ENCODE measurements at regions not wholly inside any gene's neighbourhood (a gene's known extent, or its start where the extent isn't known, plus 50 kb on each side); places are given as distances from the start of the nearest gene placed in this dataset.

DNA sequence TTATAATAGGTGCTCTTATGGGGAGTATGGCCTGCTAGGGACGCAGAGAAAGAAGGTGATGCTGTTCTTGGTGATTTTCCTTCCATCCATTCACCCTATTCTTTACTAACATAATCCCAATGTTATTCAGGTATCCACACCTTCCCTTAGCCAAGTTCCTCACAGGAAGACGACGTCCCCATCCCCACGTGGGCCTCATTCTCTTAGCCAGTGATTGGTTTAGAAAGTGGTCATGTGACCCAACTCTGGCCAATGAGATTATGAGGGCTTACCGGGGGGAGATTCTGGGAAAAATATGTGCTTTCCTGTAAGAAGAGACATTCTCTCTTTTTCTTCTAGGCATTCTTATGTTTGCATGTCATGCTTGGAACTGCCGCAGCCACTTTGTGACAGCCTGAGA lies 474.7 kb downstream of the HAPSTR1 start:
- intact Hi-C loops (cut with DNase I; ENCODE audit: low total_unique reads): no loop called here
- DNase-seq (ENCODE audit: low spot score in 2 of 2): no peak
- Histone ChIP-seq H3K36me3 (no peaks in the 10 kb centered on the region), H3K4me1 (no peaks in the 10 kb centered on the region), H3K27me3 (no peaks in the 10 kb centered on the region), H3K9me3 (no peaks in the 10 kb centered on the region), H3K4me3 (no peak overlapping the region), H3K27ac (no peak overlapping the region)
- TF ChIP-seq POLR2A (IDR thresholded peaks at IDR 0.05) (no peak), POLR2AphosphoS5 (IDR thresholded peaks at IDR 0.05) (no peak)
- TF ChIP-seq, protein P1, sequence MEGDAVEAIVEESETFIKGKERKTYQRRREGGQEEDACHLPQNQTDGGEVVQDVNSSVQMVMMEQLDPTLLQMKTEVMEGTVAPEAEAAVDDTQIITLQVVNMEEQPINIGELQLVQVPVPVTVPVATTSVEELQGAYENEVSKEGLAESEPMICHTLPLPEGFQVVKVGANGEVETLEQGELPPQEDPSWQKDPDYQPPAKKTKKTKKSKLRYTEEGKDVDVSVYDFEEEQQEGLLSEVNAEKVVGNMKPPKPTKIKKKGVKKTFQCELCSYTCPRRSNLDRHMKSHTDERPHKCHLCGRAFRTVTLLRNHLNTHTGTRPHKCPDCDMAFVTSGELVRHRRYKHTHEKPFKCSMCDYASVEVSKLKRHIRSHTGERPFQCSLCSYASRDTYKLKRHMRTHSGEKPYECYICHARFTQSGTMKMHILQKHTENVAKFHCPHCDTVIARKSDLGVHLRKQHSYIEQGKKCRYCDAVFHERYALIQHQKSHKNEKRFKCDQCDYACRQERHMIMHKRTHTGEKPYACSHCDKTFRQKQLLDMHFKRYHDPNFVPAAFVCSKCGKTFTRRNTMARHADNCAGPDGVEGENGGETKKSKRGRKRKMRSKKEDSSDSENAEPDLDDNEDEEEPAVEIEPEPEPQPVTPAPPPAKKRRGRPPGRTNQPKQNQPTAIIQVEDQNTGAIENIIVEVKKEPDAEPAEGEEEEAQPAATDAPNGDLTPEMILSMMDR (IDR thresholded peaks at IDR 0.05): no peak

DNA sequence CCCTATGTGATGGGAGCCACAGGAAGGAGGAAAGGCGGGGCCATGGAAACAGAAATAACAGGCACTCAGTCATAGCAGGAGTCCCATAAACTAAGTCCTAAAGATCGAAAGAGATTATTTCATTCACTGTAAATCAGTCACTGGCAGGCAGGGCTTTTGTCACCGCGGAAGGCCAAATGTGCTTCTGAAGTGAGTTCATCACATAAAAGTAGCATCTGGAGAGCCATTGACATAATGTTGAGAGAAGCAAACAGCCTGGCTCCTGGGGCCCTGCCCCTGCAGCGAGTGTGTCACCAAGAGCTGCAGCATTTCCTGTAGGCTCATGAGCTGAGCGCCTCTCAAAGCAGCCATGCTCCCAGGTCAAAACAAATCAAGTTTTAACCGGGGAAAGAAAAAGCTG lies 476.2 kb downstream of the HAPSTR1 start:
- no peak for DNase-seq (ENCODE audit: low spot score in 2 of 2)
- Histone ChIP-seq H3K9me3 (no peaks in the 10 kb centered on the region), H3K4me1 (no peaks in the 10 kb centered on the region), H3K27me3 (no peaks in the 10 kb centered on the region), H3K36me3 (no peaks in the 10 kb centered on the region), H3K27ac (no peak overlapping the region), H3K4me3 (no peak overlapping the region)
- intact Hi-C loops (cut with DNase I; ENCODE audit: low total_unique reads): no loop called here
- TF ChIP-seq POLR2A (IDR thresholded peaks at IDR 0.05): no peak
- no peak for TF ChIP-seq POLR2AphosphoS5 (IDR thresholded peaks at IDR 0.05)
- TF ChIP-seq, protein P1 (IDR thresholded peaks at IDR 0.05): no peak

DNA sequence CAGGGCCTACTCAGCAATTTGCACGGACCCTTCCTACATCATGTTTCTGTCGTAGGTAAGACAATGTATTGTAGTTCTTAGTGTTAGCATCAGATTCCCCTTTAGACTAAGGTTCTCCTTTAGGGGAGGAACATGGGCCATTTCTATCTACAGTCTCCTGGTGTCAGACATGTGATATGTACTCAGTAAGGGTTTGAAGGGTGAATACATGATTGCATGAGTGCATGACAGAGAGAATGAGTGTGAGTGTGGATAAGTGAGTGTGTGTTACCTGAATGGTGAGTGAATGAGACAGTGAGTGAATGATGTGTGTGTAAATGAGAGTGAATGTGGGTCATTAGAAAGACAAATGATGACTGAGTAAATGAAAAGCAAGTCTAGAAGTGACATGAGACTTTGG lies 476.8 kb downstream of the HAPSTR1 start:
- no peaks in the 10 kb centered on the region for H3K4me1 ChIP-seq
- H3K36me3 ChIP-seq: no peaks in the 10 kb centered on the region

DNA sequence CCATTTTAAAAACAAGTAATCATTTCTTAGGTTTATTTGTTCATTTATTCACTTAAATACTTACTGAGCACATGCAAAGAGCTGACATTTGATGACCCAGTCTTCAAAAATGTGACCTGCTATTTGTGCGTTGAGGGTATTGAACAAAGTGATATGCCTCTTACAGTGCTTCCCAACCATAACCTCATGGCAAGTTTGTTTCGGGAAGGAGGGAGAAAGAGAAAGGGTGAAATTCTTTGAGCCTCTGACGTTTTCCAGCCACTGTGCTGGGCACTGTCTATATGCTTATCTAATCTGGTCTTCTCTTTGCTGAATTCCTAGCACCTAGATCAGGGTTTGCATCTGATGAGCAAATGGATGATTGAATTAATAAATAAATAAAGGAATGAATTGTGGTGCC lies 479.1 kb downstream of the HAPSTR1 start:
- no peak for DNase-seq (ENCODE audit: low spot score in 2 of 2)
- no peaks in the 10 kb centered on the region for H3K4me1 ChIP-seq
- intact Hi-C loops (cut with DNase I; ENCODE audit: low total_unique reads): loop anchor here (10.0 kb wide), 1 partner anchor 1846 kb away; no protein-coding TSS in a partner anchor
- no peaks in the 10 kb centered on the region for H3K27me3 ChIP-seq
- TF ChIP-seq POLR2A (IDR thresholded peaks at IDR 0.05) (no peak), POLR2AphosphoS5 (IDR thresholded peaks at IDR 0.05) (no peak)
- TF ChIP-seq, protein P1 (IDR thresholded peaks at IDR 0.05): no peak
- no peaks in the 10 kb centered on the region for H3K9me3 ChIP-seq
- H3K27ac ChIP-seq: no peak overlapping the region
- H3K4me3 ChIP-seq: no peak overlapping the region
- no peaks in the 10 kb centered on the region for H3K36me3 ChIP-seq

More for the DNA sequence above, 476.8 kb downstream of the HAPSTR1 start:
- TF ChIP-seq POLR2A (IDR thresholded peaks at IDR 0.05) (no peak), POLR2AphosphoS5 (IDR thresholded peaks at IDR 0.05) (no peak)
- TF ChIP-seq, protein P1 (IDR thresholded peaks at IDR 0.05): no peak
- Histone ChIP-seq H3K27me3 (no peaks in the 10 kb centered on the region), H3K9me3 (no peaks in the 10 kb centered on the region), H3K27ac (no peak overlapping the region), H3K4me3 (no peak overlapping the region)
- intact Hi-C loops (cut with DNase I; ENCODE audit: low total_unique reads): no loop called here
- DNase-seq (ENCODE audit: low spot score in 2 of 2): no peak

DNA sequence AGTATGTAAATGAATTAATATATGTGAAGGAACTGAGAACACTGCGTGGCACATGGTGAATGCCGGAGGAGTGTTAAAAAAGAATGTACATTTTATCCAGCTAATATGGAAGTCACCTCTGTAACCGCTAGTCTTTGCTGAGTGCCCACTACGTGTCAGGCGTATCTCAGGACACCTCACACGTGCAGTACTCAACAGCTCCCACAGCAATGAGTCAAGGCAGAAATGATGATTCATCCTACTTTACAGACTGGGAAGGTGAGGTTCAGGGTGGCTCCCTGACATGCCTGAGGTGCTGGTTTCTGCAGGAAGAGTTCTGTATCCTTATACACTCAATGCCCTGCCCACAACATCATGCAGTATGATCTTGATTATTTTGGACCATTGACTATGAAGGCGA lies 487.0 kb downstream of the HAPSTR1 start:
- intact Hi-C loops (cut with DNase I; ENCODE audit: low total_unique reads): loop anchor here (10.0 kb wide), 1 partner anchor 1854 kb away; no protein-coding TSS in a partner anchor
- no peaks in the 10 kb centered on the region for H3K27me3 ChIP-seq

More for the DNA sequence above, 487.0 kb downstream of the HAPSTR1 start:
- TF ChIP-seq POLR2AphosphoS5 (IDR thresholded peaks at IDR 0.05) (no peak), POLR2A (IDR thresholded peaks at IDR 0.05) (no peak)
- TF ChIP-seq, protein P1 (IDR thresholded peaks at IDR 0.05): no peak
- no peaks in the 10 kb centered on the region for H3K36me3 ChIP-seq
- no peaks in the 10 kb centered on the region for H3K9me3 ChIP-seq
- DNase-seq (ENCODE audit: low spot score in 2 of 2): no peak
- no peak overlapping the region for H3K4me3 ChIP-seq
- no peak overlapping the region for H3K27ac ChIP-seq
- no peaks in the 10 kb centered on the region for H3K4me1 ChIP-seq

All from breast epithelium (tissue), 4 donors.